CD4-positive, alpha-beta T cell (primary cell): ENCODE measurements at regions not wholly inside any gene's neighbourhood (a gene's known extent, or its start where the extent isn't known, plus 50 kb on each side); places are given as distances from the start of the nearest gene placed in this dataset.
"Not testable (repeated sequence)": the region's sequence is repeated elsewhere in the genome, so short reads cannot be mapped to it uniquely, and the experiment has no call there.

Source experiments
- ATAC-seq: fragments of 200-7000 bp; cut with Tn5 transposase; one replicate; pipeline ENCODE4 v1.10.0; 2022; ENCODE audit warnings: mild to moderate bottlenecking; ENCODE audit not compliant: poor library complexity
- CTCF ChIA-PET: fragments of 350-600 bp; sonication (Branson Sonifier 250); formaldehyde crosslinking; loops from one replicate; lab custom pipeline; 2021; ENCODE audit warnings: antibody characterized with exemption, inconsistent platforms; lab: Charles Lee
- POLR2A ChIA-PET: fragments of 350-600 bp; sonication (Branson Sonifier 250); formaldehyde crosslinking; loops from one replicate; lab custom pipeline; 2021; ENCODE audit warnings: antibody characterized with exemption, inconsistent platforms; lab: Charles Lee
- DNase-seq, 14 experiments: peaks; one replicate each; pipeline ENCODE4 v3.0.0-alpha.2; 2013 to 2020; ENCODE audit warnings: mixed read lengths in 2 of 14
- H3K27ac ChIP-seq, 2 donors: one replicate each; pipeline versions ENCODE4 v1.5.1 to v1.7.0; 2013; ENCODE audit warnings: low read length in 2 of 2, low read depth in 1 of 2, mild to moderate bottlenecking in 1 of 2
- H3K27me3 ChIP-seq, 2 experiments: 1 replicate in 1 of 2; 2 replicates in 1 of 2; pipeline versions ENCODE4 v1.6.1 to v1.7.0; 2013; ENCODE audit warnings: low read length in 2 of 2, control low read depth in 1 of 2, mild to moderate bottlenecking in 1 of 2, moderate library complexity in 1 of 2; ENCODE audit not compliant: insufficient read depth in 2 of 2, control insufficient read depth in 1 of 2
- H3K36me3 ChIP-seq: one replicate; pipeline ENCODE4 v1.6.1; 2013; ENCODE audit warnings: low read length, control low read depth; ENCODE audit not compliant: insufficient read depth
- H3K4me1 ChIP-seq: one replicate; pipeline ENCODE4 v1.6.1; 2013; ENCODE audit warnings: low read length, control low read depth; ENCODE audit not compliant: insufficient read depth
- H3K4me3 ChIP-seq: one replicate; pipeline ENCODE4 v1.5.1; 2013; ENCODE audit warnings: mild to moderate bottlenecking, low read length, moderate library complexity
- H3K9me3 ChIP-seq, 2 experiments: 1 replicate in 1 of 2; 2 replicates in 1 of 2; pipeline versions ENCODE4 v1.6.1 to v1.7.0; 2013; ENCODE audit warnings: low read length in 2 of 2, mild to moderate bottlenecking in 2 of 2, control low read depth in 1 of 2, moderate library complexity in 1 of 2; ENCODE audit not compliant: control insufficient read depth in 1 of 2, insufficient read depth in 1 of 2
- H3K27ac Mint-ChIP-seq: one replicate; pipeline ENCODE4 v1.8.0; 2020; ENCODE audit warnings: mixed read lengths
- H3K27me3 Mint-ChIP-seq: one replicate; pipeline ENCODE4 v1.8.0; 2021; ENCODE audit warnings: mixed read lengths
- H3K36me3 Mint-ChIP-seq: one replicate; pipeline ENCODE4 v1.8.0; 2021; ENCODE audit warnings: low read depth, mixed read lengths
- H3K4me1 Mint-ChIP-seq: one replicate; pipeline ENCODE4 v1.8.0; 2021; ENCODE audit warnings: low read depth, mixed read lengths
- H3K4me3 Mint-ChIP-seq: one replicate; pipeline ENCODE4 v1.8.0; 2020; ENCODE audit warnings: mild to moderate bottlenecking, mixed read lengths
- H3K9me3 Mint-ChIP-seq: one replicate; pipeline ENCODE4 v1.8.0; 2020; ENCODE audit warnings: mixed read lengths
- CTCF ChIP-seq: fragments of 200-600 bp; IDR thresholded peaks from one replicate; pipeline ENCODE4 v1.8.0; 2022; ENCODE audit warnings: antibody characterized with exemption, mild to moderate bottlenecking
- intact Hi-C, 2 experiments: fragments of 100-400 bp; cut with DNase I in 1 of 2; cut with micrococcal nuclease in 1 of 2; formaldehyde crosslinking; loops; one replicate each; pipeline versions ENCODE4 v1.15.1 to v1.9.0; 2023 to 2025; cut with DNase I, micrococcal nuclease

GRCh38 chr5:15282611-15283010 lies 217.4 kb upstream of the FBXL7 start:
- Histone ChIP-seq H3K9me3 (peaks cover 4 to 11% of the 10 kb centered on the region in 2 experiments), H3K4me3 (no peak overlapping the region), H3K4me1 (no peaks in the 10 kb centered on the region), H3K36me3 (no peaks in the 10 kb centered on the region), H3K27me3 (no peaks in the 10 kb centered on the region), H3K27ac (no peak overlapping the region)
- Mint-ChIP-seq H3K4me1 (no peaks in the 10 kb centered on the region), H3K9me3 (peaks cover 21% of the 10 kb centered on the region), H3K4me3 (no peak overlapping the region), H3K27ac (no peak overlapping the region), H3K36me3 (no peaks in the 10 kb centered on the region), H3K27me3 (no peaks in the 10 kb centered on the region)
- CTCF ChIA-PET, result no interaction called here
- TF ChIP-seq CTCF, result no peak
- intact Hi-C loops, result no loop called here
- ATAC-seq (no peak), DNase-seq (no peak)
- POLR2A ChIA-PET, result no interaction called here

GRCh38 chr5:15271596-15271995 lies 228.4 kb upstream of the FBXL7 start:
- H3K4me1 ChIP-seq, DNase-seq, H3K4me3 ChIP-seq, H3K36me3 ChIP-seq, H3K27ac ChIP-seq, H3K27me3 Mint-ChIP-seq, H3K36me3 Mint-ChIP-seq, H3K4me1 Mint-ChIP-seq, POLR2A ChIA-PET, ATAC-seq, H3K9me3 ChIP-seq, CTCF ChIA-PET, H3K27ac Mint-ChIP-seq, H3K4me3 Mint-ChIP-seq, intact Hi-C loops, H3K27me3 ChIP-seq: not testable (repeated sequence)
- peaks cover 10% of the 10 kb centered on the region for H3K9me3 Mint-ChIP-seq

GRCh38 chr5:15267966-15268365 lies 232.0 kb upstream of the FBXL7 start:
- Histone ChIP-seq H3K4me1 (no peaks in the 10 kb centered on the region), H3K9me3 (peaks cover 5 to 8% of the 10 kb centered on the region in 2 experiments), H3K27me3 (no peaks in the 10 kb centered on the region), H3K4me3 (no peak overlapping the region), H3K27ac (no peak overlapping the region), H3K36me3 (no peaks in the 10 kb centered on the region)
- TF ChIP-seq CTCF, result no peak
- no peak for ATAC-seq
- DNase-seq, result no peak
- ChIA-PET CTCF (no interaction called here), POLR2A (no interaction called here)
- intact Hi-C loops, result no loop called here
- no peak overlapping the region for H3K27ac Mint-ChIP-seq
- H3K4me1 Mint-ChIP-seq, result no peaks in the 10 kb centered on the region
- H3K36me3 Mint-ChIP-seq, result no peaks in the 10 kb centered on the region
- H3K4me3 Mint-ChIP-seq, result no peak overlapping the region
- H3K27me3 Mint-ChIP-seq, result no peaks in the 10 kb centered on the region
- H3K9me3 Mint-ChIP-seq, result peaks cover 13% of the 10 kb centered on the region

GRCh38 chr5:15266841-15267240 lies 233.1 kb upstream of the FBXL7 start:
- no peaks in the 10 kb centered on the region for H3K36me3 ChIP-seq
- H3K4me1 ChIP-seq, result no peaks in the 10 kb centered on the region
- peaks cover 5 to 6% of the 10 kb centered on the region in 2 experiments for H3K9me3 ChIP-seq
- Mint-ChIP-seq H3K4me3 (no peak overlapping the region), H3K27ac (no peak overlapping the region), H3K4me1 (no peaks in the 10 kb centered on the region), H3K36me3 (no peaks in the 10 kb centered on the region), H3K27me3 (no peaks in the 10 kb centered on the region), H3K9me3 (peaks cover 13% of the 10 kb centered on the region)
- no peak for TF ChIP-seq CTCF
- ChIA-PET CTCF (no interaction called here), POLR2A (no interaction called here)
- DNase-seq (no peak), ATAC-seq (no peak)
- no peaks in the 10 kb centered on the region for H3K27me3 ChIP-seq
- intact Hi-C loops, result no loop called here
- no peak overlapping the region for H3K27ac ChIP-seq
- H3K4me3 ChIP-seq, result no peak overlapping the region
